ENCODE measurements at regions not wholly inside any gene's neighbourhood (a gene's known extent, or its start where the extent isn't known, plus 50 kb on each side); places are given as distances from the start of the nearest gene placed in this dataset.

- ChIA-PET CTCF (no interaction called here), POLR2A (no interaction called here)
- TF ChIP-seq, protein P1, sequence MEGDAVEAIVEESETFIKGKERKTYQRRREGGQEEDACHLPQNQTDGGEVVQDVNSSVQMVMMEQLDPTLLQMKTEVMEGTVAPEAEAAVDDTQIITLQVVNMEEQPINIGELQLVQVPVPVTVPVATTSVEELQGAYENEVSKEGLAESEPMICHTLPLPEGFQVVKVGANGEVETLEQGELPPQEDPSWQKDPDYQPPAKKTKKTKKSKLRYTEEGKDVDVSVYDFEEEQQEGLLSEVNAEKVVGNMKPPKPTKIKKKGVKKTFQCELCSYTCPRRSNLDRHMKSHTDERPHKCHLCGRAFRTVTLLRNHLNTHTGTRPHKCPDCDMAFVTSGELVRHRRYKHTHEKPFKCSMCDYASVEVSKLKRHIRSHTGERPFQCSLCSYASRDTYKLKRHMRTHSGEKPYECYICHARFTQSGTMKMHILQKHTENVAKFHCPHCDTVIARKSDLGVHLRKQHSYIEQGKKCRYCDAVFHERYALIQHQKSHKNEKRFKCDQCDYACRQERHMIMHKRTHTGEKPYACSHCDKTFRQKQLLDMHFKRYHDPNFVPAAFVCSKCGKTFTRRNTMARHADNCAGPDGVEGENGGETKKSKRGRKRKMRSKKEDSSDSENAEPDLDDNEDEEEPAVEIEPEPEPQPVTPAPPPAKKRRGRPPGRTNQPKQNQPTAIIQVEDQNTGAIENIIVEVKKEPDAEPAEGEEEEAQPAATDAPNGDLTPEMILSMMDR (IDR thresholded peaks at IDR 0.05; ENCODE audit: control extremely low read depth, extremely low read depth, low read depth, missing control alignments) = no peak
- DNase-seq (ENCODE audit: extremely low spot score) = no peak
Observed at GRCh38 chr18:78818495-78818894, 161.1 kb upstream of the SALL3 start.

GRCh38 chr18:78818961-78819360 lies 160.7 kb upstream of the SALL3 start:
- TF ChIP-seq, protein P1 (IDR thresholded peaks at IDR 0.05; ENCODE audit: control extremely low read depth, extremely low read depth, low read depth, missing control alignments) = no peak
- ChIA-PET CTCF (no interaction called here), POLR2A (no interaction called here)
- no peak for DNase-seq (ENCODE audit: extremely low spot score)

DNA sequence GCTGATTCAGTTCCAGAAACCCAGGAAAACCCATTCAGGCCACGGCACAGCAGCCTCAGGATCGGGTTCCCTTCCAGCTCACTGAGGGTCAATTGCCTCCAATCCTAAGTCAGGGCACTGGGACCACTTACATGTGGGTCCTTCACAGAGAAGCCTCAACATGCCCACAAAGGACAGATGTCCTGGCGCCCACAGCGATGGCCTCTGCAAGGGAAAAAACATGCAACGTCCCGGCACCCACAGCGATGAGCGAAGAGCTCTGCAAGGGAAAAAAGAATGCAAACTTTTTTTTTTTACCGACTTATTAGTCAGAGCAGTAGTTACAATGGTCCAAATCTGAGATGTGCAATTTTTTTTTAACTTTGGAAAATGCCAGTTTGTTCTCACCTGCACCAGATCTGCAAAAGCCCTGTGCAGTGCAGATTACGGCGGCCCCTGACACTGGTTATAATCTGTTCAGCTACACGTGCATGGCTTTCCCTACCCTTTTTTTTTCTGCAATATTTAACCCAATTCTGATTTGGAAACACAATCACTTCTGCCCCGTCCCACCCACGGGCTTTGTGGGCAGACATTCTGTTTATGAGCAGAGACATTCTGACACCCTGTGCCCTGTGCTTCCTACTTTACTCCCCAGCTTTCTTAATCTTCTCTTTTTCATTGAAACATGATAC lies 159.3 kb upstream of the SALL3 start:
- TF ChIP-seq, protein P1 (IDR thresholded peaks at IDR 0.05; ENCODE audit: control extremely low read depth, extremely low read depth, low read depth, missing control alignments) = no peak
- DNase-seq (ENCODE audit: extremely low spot score) = no peak
- ChIA-PET POLR2A (no interaction called here), CTCF (no interaction called here)

- no peak for DNase-seq (ENCODE audit: extremely low spot score)
- ChIA-PET CTCF (no interaction called here), POLR2A (no interaction called here)
- TF ChIP-seq, protein P1 (IDR thresholded peaks at IDR 0.05; ENCODE audit: control extremely low read depth, extremely low read depth, low read depth, missing control alignments) = no peak
Observed at GRCh38 chr18:78821396-78821795, 158.2 kb upstream of the SALL3 start.

DNA sequence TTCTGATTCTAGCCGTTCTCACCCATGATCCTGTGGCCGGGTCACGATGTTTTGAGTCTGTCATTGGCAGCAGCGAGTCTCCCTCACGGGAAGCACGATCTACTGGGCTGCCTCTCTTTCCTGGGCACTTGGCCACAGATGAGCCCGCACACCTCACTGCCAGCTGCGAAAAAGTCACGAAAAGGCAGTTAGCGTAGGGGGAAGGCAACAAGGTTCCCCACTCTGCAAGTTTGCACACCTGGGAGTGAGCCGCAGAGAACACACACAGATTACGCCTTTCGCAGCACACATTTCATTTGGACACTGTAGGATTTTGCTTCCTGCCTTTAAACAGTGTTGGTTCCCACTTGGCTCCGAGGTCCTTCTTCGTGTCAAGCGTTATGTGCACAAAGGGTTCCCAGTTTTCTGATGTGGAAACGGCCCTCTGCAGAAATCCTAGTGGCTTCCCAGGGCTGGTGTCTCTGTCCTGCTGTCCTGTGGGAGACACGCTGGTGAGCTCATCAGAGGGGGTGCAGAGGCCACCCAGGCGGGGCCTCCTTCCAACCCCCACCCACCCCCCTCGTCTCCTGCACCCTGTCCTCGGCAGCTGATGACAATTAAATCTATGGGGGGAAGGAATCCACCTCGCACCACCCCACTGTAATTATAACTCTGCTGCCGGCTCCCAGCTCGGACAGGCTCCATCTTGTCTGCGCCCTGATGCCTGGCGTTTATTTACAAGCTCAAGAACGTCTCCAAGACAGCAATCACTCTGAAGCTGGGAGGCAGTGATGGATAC lies 157.3 kb upstream of the SALL3 start:
- ChIA-PET CTCF (no interaction called here), POLR2A (no interaction called here)
- TF ChIP-seq, protein P1 (IDR thresholded peaks at IDR 0.05; ENCODE audit: control extremely low read depth, extremely low read depth, low read depth, missing control alignments) = no peak
- no peak for DNase-seq (ENCODE audit: extremely low spot score)

DNA sequence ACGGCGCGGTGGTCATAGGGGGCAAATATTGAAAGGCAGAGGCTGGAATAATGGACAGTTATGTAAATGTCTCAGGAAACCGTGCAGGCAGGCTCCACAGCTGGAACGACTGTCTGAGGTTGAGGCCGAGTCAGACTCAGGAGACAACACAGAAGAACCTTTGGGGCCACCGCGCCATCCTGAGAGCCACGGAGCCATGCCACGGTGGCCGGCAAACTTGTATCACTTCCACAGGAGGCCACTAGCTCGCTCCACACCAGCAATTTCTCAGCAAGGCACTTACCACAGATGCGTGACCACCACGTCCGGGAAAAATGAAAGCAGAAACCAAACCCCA lies 156.7 kb upstream of the SALL3 start:
- TF ChIP-seq, protein P1 (IDR thresholded peaks at IDR 0.05; ENCODE audit: control extremely low read depth, extremely low read depth, low read depth, missing control alignments) = no peak
- no peak for DNase-seq (ENCODE audit: extremely low spot score)
- ChIA-PET POLR2A (no interaction called here), CTCF (interaction anchor here (1.0 kb wide), 1 partner anchor 21 kb away, joined by 3 read pairs; no protein-coding TSS in a partner anchor)

Measured in GM10248 (cell line).